Gastrocnemius medialis (tissue), 4 donors: ENCODE measurements at regions not wholly inside any gene's neighbourhood (a gene's known extent, or its start where the extent isn't known, plus 50 kb on each side); places are given as distances from the start of the nearest gene placed in this dataset.

Experiments used
- POLR2A ChIP-seq, 2 donors: fragments of 450-650 bp; IDR thresholded peaks; one replicate each; pipeline ENCODE4 v1.6.1; 2017; ENCODE audit warnings: antibody characterized with exemption in 2 of 2, mild to moderate bottlenecking in 2 of 2, moderate library complexity in 2 of 2
- TF ChIP-seq, protein P1 (sequence below), 5 experiments: fragments of 450-650 bp in 3 of 5; fragments of 200-600 bp in 2 of 5; sonication (generic) in 2 of 5; IDR thresholded peaks in 4 of 5; conservative IDR thresholded peaks in 1 of 5; 1 replicate in 4 of 5; 2 replicates in 1 of 5; pipeline ENCODE4 v1.5.1; 2016 to 2019; ENCODE audit warnings: antibody characterized with exemption in 5 of 5, mild to moderate bottlenecking in 3 of 5, moderate library complexity in 3 of 5

DNA sequence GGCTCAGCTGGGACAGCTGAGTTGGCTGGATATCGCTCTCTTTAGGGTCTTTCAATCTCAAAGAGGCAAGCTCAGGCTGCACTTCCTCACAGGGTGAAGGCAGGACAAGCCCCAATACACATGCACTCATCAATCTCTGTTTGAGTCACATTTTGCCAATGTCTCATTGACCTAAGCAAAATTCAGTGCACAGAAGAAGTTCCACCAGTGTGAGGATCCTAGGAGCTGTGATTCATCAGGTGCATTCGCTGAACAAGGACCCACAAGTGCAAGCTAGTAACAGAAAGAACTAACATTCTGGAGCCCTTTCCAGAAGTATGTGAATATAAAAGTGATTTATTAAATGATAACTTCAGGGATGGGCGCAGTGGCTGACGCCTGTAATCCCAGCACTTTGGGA, 477.2 kb downstream of the GPAM start:
- TF ChIP-seq, protein P1, sequence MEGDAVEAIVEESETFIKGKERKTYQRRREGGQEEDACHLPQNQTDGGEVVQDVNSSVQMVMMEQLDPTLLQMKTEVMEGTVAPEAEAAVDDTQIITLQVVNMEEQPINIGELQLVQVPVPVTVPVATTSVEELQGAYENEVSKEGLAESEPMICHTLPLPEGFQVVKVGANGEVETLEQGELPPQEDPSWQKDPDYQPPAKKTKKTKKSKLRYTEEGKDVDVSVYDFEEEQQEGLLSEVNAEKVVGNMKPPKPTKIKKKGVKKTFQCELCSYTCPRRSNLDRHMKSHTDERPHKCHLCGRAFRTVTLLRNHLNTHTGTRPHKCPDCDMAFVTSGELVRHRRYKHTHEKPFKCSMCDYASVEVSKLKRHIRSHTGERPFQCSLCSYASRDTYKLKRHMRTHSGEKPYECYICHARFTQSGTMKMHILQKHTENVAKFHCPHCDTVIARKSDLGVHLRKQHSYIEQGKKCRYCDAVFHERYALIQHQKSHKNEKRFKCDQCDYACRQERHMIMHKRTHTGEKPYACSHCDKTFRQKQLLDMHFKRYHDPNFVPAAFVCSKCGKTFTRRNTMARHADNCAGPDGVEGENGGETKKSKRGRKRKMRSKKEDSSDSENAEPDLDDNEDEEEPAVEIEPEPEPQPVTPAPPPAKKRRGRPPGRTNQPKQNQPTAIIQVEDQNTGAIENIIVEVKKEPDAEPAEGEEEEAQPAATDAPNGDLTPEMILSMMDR (IDR thresholded peaks at IDR 0.05 in 4 of 5, conservative IDR thresholded peaks at IDR 0.05 in 1 of 5), result no peak
- TF ChIP-seq POLR2A (IDR thresholded peaks at IDR 0.05), result no peak
